Germinal center (tissue), 1 donor: ENCODE measurements at regions not wholly inside any gene's neighbourhood (a gene's known extent, or its start where the extent isn't known, plus 50 kb on each side); places are given as distances from the start of the nearest gene placed in this dataset.

Experiments used
- DNase-seq: peaks from one replicate; pipeline ENCODE4 v3.0.0; 2012; ENCODE audit warnings: mixed read lengths, low spot score

DNA sequence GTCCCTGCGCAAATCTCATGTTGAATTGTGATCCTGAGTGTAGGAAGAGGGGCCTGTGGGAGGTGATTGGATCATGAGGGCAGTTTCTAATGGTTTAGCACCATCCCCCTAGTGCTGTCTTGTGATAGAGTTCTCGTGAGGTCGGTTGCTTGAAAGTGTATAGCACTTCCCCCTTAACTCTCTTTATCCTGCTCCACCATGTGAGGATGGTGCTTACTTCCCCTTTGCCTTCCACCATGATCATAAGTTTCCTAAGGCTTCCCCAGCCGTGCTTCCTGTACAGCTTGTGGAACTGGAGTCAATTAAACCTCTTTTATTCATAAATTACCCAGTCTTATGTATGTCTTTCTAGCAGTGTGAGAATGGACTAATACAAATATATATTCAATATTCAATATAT lies 303.7 kb upstream of the SEL1L start:
- DNase-seq, result no peak

DNA sequence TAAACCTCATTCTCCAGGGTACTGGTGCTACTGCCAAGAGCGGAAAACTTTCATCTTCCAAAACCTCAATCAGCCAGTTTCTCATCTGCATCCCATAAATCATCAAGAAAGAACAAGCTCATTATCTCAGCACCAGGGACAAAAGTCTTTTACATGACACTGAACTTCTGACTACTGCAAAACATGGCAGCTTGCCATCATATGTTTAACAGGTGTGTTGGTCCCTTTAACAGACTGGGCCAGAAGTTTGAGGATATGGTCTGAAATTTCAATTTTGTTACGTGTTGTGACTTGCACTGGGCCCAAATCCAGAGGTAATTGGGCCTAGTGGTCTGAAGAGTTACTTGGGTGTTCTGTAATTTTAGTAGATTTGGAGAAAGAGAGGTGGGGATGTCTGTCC lies 305.4 kb upstream of the SEL1L start:
- no peak for DNase-seq

DNA sequence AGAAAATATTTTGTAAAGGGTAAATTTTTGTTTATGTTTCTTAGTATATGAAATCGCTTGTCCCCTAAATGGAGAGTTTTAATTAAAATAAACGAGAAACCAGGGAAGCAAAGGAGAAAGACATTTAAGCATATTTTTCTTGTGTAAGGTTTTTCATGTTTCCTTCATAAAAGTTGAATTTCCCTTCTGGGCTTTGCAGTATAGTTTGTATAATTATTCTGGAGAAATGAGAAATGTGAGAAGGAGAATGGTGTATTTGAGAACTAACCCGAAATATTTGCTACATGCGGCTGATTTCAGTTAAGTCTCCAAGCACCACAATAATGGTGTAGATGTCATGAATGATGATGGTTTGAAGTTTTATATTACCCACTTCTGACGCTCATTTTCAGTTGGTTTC lies 307.7 kb upstream of the SEL1L start:
- DNase-seq, result no peak

GRCh38 chr14:81849714-81850113 lies 316.1 kb upstream of the SEL1L start:
- DNase-seq, result no peak

- no peak for DNase-seq
Measured at GRCh38 chr14:81855007-81855406, 321.4 kb upstream of the SEL1L start.

GRCh38 chr14:81859046-81859445 lies 325.4 kb upstream of the SEL1L start:
- DNase-seq, result no peak

GRCh38 chr14:81868172-81868571 lies 334.5 kb upstream of the SEL1L start:
- DNase-seq, result no peak

DNA sequence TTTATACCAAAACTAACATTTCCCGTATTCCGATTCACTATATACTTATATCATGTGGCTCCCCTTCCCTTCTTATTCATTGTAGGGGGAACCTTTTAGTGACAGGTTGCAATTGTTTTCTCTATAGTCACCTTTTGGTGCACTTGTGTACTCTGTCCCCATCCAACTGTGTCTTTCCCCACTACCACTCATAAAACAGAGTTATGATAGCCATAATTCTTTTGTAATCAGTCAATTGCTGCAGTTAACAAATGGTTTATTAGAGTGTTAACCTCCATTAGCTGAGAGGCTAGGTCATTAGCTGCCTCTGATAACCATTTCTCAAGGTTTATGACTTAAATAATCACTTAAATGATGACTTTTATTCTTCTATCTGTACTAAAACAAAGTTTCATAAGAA lies 338.1 kb upstream of the SEL1L start:
- DNase-seq, result no peak

- DNase-seq, result no peak
Measured at GRCh38 chr14:81884382-81884781, 350.7 kb upstream of the SEL1L start.

- no peak for DNase-seq
Measured at GRCh38 chr14:81886588-81886987, 352.9 kb upstream of the SEL1L start.

- no peak for DNase-seq
Measured at GRCh38 chr14:81889529-81889928, 355.9 kb upstream of the SEL1L start.

- no peak for DNase-seq
Measured at GRCh38 chr14:81890020-81890419, 356.4 kb upstream of the SEL1L start.

DNA sequence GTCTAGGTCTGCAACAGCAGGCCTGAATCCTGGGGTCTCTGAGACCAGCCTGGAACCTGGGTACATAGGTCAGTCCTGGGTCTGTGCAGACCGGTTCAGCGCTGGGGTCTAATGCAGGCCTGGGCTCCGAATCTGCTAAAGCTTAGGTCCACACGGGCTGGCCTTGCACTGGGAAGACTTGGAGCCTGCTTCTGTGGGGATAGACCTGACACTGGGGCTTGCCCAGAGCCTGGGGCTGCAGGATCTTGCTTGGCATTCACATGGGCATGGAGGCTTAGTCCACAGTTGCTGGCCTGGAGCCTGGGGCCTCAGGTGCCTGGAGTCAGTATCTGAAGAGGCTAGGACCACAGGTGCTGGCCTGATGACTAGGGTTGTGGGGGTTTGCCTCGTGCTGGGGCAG lies 369.8 kb upstream of the SEL1L start:
- DNase-seq, result no peak

- DNase-seq, result no peak
Measured at GRCh38 chr14:81927070-81927469, 393.4 kb upstream of the SEL1L start.

DNA sequence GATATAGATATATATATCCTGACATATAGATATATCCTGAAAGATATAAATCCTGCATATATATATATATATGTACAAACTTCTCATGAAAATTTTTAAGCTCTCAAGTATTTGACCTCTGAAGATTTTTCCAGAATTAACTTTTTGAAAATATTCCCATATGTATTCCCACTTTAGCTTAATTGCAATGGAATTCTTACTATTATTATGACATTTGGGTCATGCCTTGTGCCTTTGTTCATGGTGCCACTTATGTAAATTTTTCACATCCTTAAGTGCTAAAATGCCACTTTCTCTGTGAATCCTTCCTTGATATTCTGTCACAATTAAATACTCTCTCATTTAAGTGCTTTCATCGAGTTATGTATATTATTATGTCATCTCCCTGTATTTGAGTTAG lies 398.2 kb upstream of the SEL1L start:
- DNase-seq, result no peak

DNA sequence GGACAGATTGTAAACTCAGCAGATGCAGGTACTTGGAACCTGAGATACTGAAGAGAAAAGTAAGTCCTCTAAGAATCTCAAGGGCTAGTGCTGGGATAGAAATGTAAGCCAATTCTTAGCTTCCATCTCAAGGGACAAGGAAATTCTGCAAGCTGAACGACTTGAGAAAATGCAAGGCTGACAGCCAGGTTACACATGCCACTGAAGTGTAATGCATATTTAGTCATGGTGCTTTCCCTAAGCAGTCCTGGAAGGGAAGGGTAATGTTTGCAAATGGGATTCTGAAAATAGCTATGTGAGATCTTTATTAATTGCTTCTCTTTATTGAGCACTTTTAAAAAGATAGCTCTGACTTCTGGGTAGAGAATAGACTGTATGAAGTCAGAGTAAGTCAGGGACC lies 402.7 kb upstream of the SEL1L start:
- no peak for DNase-seq

- DNase-seq, result no peak
Measured at GRCh38 chr14:81936902-81937301, 403.2 kb upstream of the SEL1L start.

DNA sequence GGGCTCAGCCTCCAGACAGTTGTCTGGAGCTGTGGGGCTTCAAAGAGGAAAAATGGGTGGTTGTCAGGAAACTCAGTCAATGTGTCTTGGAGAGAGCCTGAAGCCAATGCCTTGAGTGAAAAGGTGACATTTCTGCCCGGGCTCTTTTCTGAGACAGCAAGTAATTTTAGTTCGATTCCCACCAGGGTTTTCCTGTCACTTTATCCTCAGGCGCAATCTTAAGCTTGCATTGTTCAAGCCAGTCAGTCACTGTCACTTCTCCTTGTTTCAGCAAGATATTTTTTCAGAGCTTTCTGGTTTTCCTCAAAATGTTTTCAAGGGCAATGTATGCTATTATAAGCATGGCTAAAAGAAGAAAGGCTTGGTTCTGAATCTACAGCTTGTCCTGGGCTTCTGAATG lies 404.7 kb upstream of the SEL1L start:
- no peak for DNase-seq

DNA sequence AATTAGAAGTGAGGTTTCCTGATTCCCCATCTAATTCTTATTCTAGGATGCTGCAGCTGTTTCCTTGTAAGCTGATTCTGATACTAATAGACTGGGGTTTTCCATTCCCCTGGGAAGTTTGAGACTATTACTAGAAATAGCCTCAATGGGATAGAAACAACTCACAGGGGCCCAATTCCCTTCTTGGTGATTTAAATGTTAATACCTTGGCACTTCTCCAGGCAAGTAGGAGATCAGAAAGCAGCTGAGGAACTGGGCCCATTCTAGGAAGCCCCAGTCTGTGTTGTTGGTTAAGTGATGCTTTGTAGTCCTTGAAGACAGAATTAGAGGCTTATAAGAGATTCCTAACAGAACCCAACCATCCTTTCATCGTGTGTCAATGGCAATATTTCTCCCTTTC lies 407.0 kb upstream of the SEL1L start:
- DNase-seq, result no peak

DNA sequence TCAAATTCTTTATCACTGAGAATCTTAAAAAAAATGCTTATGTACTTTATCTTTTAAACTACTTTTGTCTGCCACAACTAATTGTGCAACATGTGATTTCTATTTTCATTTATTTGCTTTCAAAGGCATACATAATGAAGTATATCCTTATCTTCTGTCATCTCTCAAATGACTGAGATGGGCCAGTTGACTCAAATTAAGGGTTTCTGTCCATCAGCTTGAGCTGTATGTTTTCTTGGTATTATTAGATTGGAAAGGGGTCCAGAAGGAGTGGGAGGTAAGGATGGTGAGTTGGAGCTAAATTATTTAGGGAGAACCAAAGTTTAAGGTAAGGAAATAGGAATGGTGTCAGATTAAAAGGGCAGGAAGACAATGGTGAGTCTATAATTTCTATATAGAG lies 408.4 kb upstream of the SEL1L start:
- no peak for DNase-seq

DNA sequence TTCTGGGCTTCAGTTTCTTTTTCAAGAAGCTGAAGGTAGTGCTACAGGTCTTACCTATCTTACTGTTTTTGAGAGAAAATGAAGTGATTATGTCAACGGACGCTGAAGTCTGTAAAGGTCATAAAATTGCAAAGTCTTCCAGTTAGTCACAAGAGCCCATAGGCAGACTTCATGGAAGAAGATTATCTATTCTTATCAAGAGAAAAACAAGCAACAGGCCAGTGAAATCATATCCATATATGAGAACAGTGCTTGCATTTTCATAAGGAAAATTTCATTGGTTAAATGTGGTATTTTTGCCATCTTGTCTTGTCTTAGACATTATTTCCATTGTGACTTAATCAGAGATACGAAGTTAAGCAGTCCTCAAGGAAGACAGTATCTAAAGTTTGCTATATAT lies 412.7 kb upstream of the SEL1L start:
- no peak for DNase-seq

DNA sequence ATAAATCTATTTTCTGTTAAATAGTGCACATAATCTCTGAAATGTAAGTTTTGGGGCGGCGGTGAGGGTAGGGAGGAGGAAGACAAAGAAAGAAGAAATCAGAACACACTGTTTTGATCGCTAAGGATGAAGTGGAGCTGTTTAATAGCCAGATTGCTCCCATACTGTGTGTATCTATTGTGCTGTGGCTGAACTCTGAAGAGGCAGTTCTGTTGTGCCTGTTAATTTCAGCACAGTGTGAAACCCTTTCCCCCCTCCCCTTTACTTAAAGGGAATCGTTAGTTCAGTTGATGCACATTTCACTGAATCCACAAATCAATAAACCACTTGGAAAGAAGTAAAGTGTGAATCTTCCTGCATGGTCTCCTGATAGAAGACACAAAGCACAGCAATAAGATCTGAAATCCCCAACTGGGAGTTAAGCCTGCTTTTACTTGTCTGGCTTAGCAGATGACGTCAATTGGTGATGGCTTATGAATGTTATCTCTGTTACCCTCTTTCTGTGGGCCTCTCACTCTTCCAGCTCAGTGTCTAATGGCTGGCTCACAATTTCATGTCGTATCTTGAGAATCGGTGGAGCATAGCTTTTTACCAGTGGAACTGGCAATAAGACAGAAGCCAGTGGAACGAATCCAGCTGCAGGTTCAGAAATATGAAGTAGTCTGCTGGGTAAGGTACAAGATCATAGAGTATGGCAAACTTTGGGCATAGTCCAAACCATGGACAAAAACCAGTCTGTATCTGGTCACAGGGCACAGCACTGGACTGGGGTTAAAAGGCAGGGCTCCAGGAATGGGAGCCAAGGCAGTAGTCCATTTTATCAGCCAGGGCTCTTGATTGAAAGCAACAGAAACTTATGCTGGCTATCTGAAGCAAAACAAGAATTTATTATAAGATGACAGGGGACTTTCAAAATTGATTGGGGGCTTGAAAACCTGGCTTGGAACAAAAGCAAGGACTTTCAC lies 413.5 kb upstream of the SEL1L start:
- DNase-seq, result no peak

GRCh38 chr14:81952917-81953316 lies 419.3 kb upstream of the SEL1L start:
- no peak for DNase-seq

- no peak for DNase-seq
Measured at GRCh38 chr14:81953419-81953818, 419.8 kb upstream of the SEL1L start.
